SK-N-SH (cell line): ENCODE measurements at regions not wholly inside any gene's neighbourhood (a gene's known extent, or its start where the extent isn't known, plus 50 kb on each side); places are given as distances from the start of the nearest gene placed in this dataset.
"Not testable (repeated sequence)": the region's sequence is repeated elsewhere in the genome, so short reads cannot be mapped to it uniquely, and the experiment has no call there.

Source experiments
- CTCF ChIA-PET: fragments of 300-600, 350-600 bp; formaldehyde crosslinking; extraction: SDS; loops from one replicate; lab custom pipeline; 2021; lab: Yijun Ruan, JAX
- POLR2A ChIA-PET: fragments of 350-600 bp; sonication (Branson Sonifier 250); formaldehyde crosslinking; extraction: SDS; loops from one replicate; lab custom pipeline; 2020; ENCODE audit warnings: antibody characterized with exemption, inconsistent platforms; lab: Yijun Ruan, JAX
- DNase-seq: peaks from one replicate; pipeline ENCODE4 v3.0.0; 2012
- H2AFZ ChIP-seq: fragments of 200-600 bp; sonication (generic); 2 replicates; pipeline ENCODE4 v1.8.1; 2016; ENCODE audit warnings: antibody characterized with exemption, mild to moderate bottlenecking, low read depth
- H3F3A ChIP-seq: fragments of 200-600 bp; sonication (generic); replicated peaks from 2 replicates; pipeline ENCODE3; 2016; ENCODE audit warnings: antibody characterized with exemption, mild to moderate bottlenecking; ENCODE audit not compliant: insufficient read depth
- H3K27ac ChIP-seq, 2 experiments: fragments of 200-500 bp in 1 of 2; fragments of 200-600 bp in 1 of 2; sonication (Bioruptor generic) in 1 of 2; sonication (generic), shearing (Covaris generic) in 1 of 2; 2 replicates each; pipeline versions ENCODE4 v1.5.1 to v1.6.1; 2014 to 2016; ENCODE audit warnings: low read depth in 2 of 2, inconsistent platforms in 1 of 2, low read length in 1 of 2, mild to moderate bottlenecking in 1 of 2, mixed read lengths in 1 of 2
- H3K27me3 ChIP-seq: fragments of 200-600 bp; sonication (generic), shearing (Covaris generic); 2 replicates; pipeline ENCODE4 v1.6.1; 2016; ENCODE audit warnings: mixed run types; ENCODE audit not compliant: insufficient read depth
- H3K36me3 ChIP-seq, 2 experiments: fragments of 200-500 bp in 1 of 2; fragments of 200-600 bp in 1 of 2; sonication (Bioruptor generic) in 1 of 2; sonication (generic) in 1 of 2; replicated peaks in 1 of 2; 2 replicates each; pipeline versions ENCODE3 to v1.5.1; 2014 to 2016; ENCODE audit warnings: low read length in 1 of 2, mild to moderate bottlenecking in 1 of 2; ENCODE audit not compliant: insufficient read depth in 2 of 2, control insufficient read depth in 1 of 2
- H3K4me1 ChIP-seq, 2 experiments: fragments of 200-500 bp in 1 of 2; fragments of 200-600 bp in 1 of 2; sonication (Bioruptor generic) in 1 of 2; sonication (generic), shearing (Covaris generic) in 1 of 2; 2 replicates each; pipeline versions ENCODE4 v1.5.1 to v1.6.1; 2014 to 2016; ENCODE audit warnings: low read depth in 1 of 2, low read length in 1 of 2, mixed run types in 1 of 2; ENCODE audit not compliant: insufficient read depth in 2 of 2, control insufficient read depth in 1 of 2
- H3K4me2 ChIP-seq: fragments of 200-600 bp; sonication (generic), shearing (Covaris generic); 2 replicates; pipeline ENCODE4 v1.6.1; 2017; ENCODE audit warnings: mixed run types
- H3K4me3 ChIP-seq, 2 experiments: fragments of 200-500 bp in 1 of 2; fragments of 200-600 bp in 1 of 2; sonication (Bioruptor generic) in 1 of 2; sonication (generic), shearing (Covaris generic) in 1 of 2; 2 replicates each; pipeline versions ENCODE4 v1.5.1 to v1.8.1; 2014 to 2016; ENCODE audit warnings: low read depth in 2 of 2, inconsistent platforms in 1 of 2, low read length in 1 of 2, mild to moderate bottlenecking in 1 of 2, mixed read lengths in 1 of 2, moderate library complexity in 1 of 2
- H3K79me2 ChIP-seq: fragments of 200-600 bp; sonication (generic); 2 replicates; pipeline ENCODE4 v1.8.1; 2017; ENCODE audit warnings: mild to moderate bottlenecking; ENCODE audit not compliant: insufficient read depth
- H3K9ac ChIP-seq: fragments of 200-600 bp; sonication (generic); 2 replicates; pipeline ENCODE4 v1.6.1; 2017; ENCODE audit warnings: mixed run types
- H3K9me2 ChIP-seq: fragments of 200-600 bp; sonication (generic); 2 replicates; pipeline ENCODE4 v1.6.1; 2017; ENCODE audit warnings: mixed run types
- H3K9me3 ChIP-seq: fragments of 200-600 bp; sonication (generic); 2 replicates; pipeline ENCODE4 v1.6.1; 2017; ENCODE audit warnings: mixed run types, mild to moderate bottlenecking, moderate library complexity
- H4K20me1 ChIP-seq: fragments of 200-600 bp; sonication (generic); 2 replicates; pipeline ENCODE4 v1.6.1; 2017; ENCODE audit warnings: mild to moderate bottlenecking, mixed run types; ENCODE audit not compliant: insufficient read depth
- GATA2 ChIP-seq: sonication (generic); formaldehyde crosslinking; IDR thresholded peaks from 2 replicates; pipeline ENCODE4 v1.5.0; 2020; ENCODE audit warnings: mild to moderate bottlenecking, missing genetic modification reagents
- JUND ChIP-seq: IDR thresholded peaks from 2 replicates; pipeline ENCODE4 v1.4.0; 2012
- MAX ChIP-seq: IDR thresholded peaks from 2 replicates; pipeline ENCODE4 v1.4.0; 2012; ENCODE audit warnings: low read depth
- NRF1 ChIP-seq: IDR thresholded peaks from 2 replicates; pipeline ENCODE4 v1.6.1; 2012; ENCODE audit warnings: low read depth, mild to moderate bottlenecking, low read length
- RAD21 ChIP-seq: IDR thresholded peaks from 2 replicates; pipeline ENCODE4 v1.6.1; 2012; ENCODE audit warnings: mild to moderate bottlenecking, low read length
- RXRA ChIP-seq: IDR thresholded peaks from 2 replicates; pipeline ENCODE4 v1.4.0; 2012; ENCODE audit warnings: low read depth, mild to moderate bottlenecking, borderline replicate concordance
- SIN3A ChIP-seq: IDR thresholded peaks from 2 replicates; pipeline ENCODE4 v1.6.1; 2012; ENCODE audit warnings: low read depth, mild to moderate bottlenecking, low read length, moderate library complexity, borderline replicate concordance
- TCF12 ChIP-seq: IDR thresholded peaks from 2 replicates; pipeline ENCODE4 v1.4.0; 2012
- YY1 ChIP-seq: IDR thresholded peaks from 2 replicates; pipeline ENCODE4 v1.4.0; 2012; ENCODE audit warnings: low read depth, mild to moderate bottlenecking
- ZBTB33 ChIP-seq: IDR thresholded peaks from 2 replicates; pipeline ENCODE4 v1.4.0; 2012; ENCODE audit warnings: low read depth, borderline replicate concordance
- WGBS: methylation state at CpG from one replicate; pipeline ENCODE4 v1.1.6; 2017; ENCODE audit warnings: low lambda C conversion rate; 5-methylcytosine and 5-hydroxymethylcytosine counted together
- TF ChIP-seq, protein P1 (sequence below): fragments of 150-350 bp; IDR thresholded peaks from 2 replicates; pipeline ENCODE4 v1.6.1; 2016; ENCODE audit warnings: mild to moderate bottlenecking, low read depth, low read length
- TF ChIP-seq, protein P2 (sequence below): IDR thresholded peaks from 2 replicates; pipeline ENCODE4 v1.6.1; 2012; ENCODE audit warnings: mild to moderate bottlenecking, low read depth, low read length, moderate library complexity

DNA sequence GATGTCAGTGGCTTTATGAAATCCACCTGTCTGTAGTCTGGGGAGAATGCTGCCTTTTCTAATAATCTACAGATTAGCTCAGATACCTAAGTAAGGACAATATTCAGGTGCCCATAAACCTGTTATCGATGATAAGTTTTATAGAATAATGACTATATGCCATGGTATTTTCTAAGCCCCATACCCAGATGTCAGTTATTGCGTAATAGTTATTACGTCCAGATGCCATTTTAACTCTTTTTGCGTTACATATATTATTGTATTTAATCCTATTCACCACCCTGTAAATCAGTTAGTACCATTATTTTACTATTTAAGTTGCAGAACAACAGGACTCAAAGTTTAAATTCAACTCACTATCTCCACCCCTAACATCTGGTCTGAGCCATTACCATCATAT lies 1343.9 kb upstream of the ACO1 start:
- H3K4me3 ChIP-seq = no peak overlapping the region
- CTCF ChIA-PET = no interaction called here
- no peaks in the 10 kb centered on the region for H4K20me1 ChIP-seq
- no peaks in the 10 kb centered on the region for H3K9me3 ChIP-seq
- H2AFZ ChIP-seq = no peak overlapping the region
- H3K79me2 ChIP-seq = no peaks in the 10 kb centered on the region
- H3K27ac ChIP-seq = no peak overlapping the region
- POLR2A ChIA-PET = no interaction called here
- no peaks in the 10 kb centered on the region; a peak in 1 of 4 replicates for H3K4me1 ChIP-seq
- no peak overlapping the region for H3K4me2 ChIP-seq
- TF ChIP-seq ZBTB33 = no peak
- TF ChIP-seq RXRA = no peak
- TF ChIP-seq, protein P1, sequence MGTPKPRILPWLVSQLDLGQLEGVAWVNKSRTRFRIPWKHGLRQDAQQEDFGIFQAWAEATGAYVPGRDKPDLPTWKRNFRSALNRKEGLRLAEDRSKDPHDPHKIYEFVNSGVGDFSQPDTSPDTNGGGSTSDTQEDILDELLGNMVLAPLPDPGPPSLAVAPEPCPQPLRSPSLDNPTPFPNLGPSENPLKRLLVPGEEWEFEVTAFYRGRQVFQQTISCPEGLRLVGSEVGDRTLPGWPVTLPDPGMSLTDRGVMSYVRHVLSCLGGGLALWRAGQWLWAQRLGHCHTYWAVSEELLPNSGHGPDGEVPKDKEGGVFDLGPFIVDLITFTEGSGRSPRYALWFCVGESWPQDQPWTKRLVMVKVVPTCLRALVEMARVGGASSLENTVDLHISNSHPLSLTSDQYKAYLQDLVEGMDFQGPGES = no peak
- TF ChIP-seq SIN3A = no peak
- no peak for TF ChIP-seq MAX
- H3K9me2 ChIP-seq = no peaks in the 10 kb centered on the region
- WGBS = 74% methylated on average over 4 of the region's 4 CpGs
- no peaks in the 10 kb centered on the region for H3K27me3 ChIP-seq
- no peak for DNase-seq
- H3K36me3 ChIP-seq = no peaks in the 10 kb centered on the region
- no peak overlapping the region for H3K9ac ChIP-seq
- no peaks in the 10 kb centered on the region for H3F3A ChIP-seq

- H3K27ac ChIP-seq = no peak overlapping the region
- H2AFZ ChIP-seq = no peak overlapping the region
- H3K9me2 ChIP-seq = no peaks in the 10 kb centered on the region
- ChIA-PET CTCF (no interaction called here), POLR2A (no interaction called here)
- DNase-seq = no peak
- WGBS = 71% methylated on average over 1 of the region's 1 CpG
- no peaks in the 10 kb centered on the region for H3K27me3 ChIP-seq
- no peak overlapping the region for H3K9ac ChIP-seq
- H4K20me1 ChIP-seq = no peaks in the 10 kb centered on the region
- TF ChIP-seq RAD21 (no peak), TCF12 (no peak), NRF1 (no peak), YY1 (no peak), SIN3A (no peak), GATA2 (CRISPR knock-in tag) (no peak), JUND (no peak)
- TF ChIP-seq, protein P1 = no peak
- TF ChIP-seq, protein P2, sequence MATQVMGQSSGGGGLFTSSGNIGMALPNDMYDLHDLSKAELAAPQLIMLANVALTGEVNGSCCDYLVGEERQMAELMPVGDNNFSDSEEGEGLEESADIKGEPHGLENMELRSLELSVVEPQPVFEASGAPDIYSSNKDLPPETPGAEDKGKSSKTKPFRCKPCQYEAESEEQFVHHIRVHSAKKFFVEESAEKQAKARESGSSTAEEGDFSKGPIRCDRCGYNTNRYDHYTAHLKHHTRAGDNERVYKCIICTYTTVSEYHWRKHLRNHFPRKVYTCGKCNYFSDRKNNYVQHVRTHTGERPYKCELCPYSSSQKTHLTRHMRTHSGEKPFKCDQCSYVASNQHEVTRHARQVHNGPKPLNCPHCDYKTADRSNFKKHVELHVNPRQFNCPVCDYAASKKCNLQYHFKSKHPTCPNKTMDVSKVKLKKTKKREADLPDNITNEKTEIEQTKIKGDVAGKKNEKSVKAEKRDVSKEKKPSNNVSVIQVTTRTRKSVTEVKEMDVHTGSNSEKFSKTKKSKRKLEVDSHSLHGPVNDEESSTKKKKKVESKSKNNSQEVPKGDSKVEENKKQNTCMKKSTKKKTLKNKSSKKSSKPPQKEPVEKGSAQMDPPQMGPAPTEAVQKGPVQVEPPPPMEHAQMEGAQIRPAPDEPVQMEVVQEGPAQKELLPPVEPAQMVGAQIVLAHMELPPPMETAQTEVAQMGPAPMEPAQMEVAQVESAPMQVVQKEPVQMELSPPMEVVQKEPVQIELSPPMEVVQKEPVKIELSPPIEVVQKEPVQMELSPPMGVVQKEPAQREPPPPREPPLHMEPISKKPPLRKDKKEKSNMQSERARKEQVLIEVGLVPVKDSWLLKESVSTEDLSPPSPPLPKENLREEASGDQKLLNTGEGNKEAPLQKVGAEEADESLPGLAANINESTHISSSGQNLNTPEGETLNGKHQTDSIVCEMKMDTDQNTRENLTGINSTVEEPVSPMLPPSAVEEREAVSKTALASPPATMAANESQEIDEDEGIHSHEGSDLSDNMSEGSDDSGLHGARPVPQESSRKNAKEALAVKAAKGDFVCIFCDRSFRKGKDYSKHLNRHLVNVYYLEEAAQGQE = no peak
- H3F3A ChIP-seq = no peaks in the 10 kb centered on the region
- no peaks in the 10 kb centered on the region; a peak in 1 of 4 replicates for H3K4me1 ChIP-seq
- no peaks in the 10 kb centered on the region for H3K36me3 ChIP-seq
- no peaks in the 10 kb centered on the region for H3K9me3 ChIP-seq
- no peaks in the 10 kb centered on the region for H3K79me2 ChIP-seq
- H3K4me3 ChIP-seq = no peak overlapping the region
- H3K4me2 ChIP-seq = no peak overlapping the region
Measured at GRCh38 chr9:31045810-31046209, 1338.6 kb upstream of the ACO1 start.

- WGBS = 61% methylated on average over 11 of the region's 15 CpGs
- H3K4me1 ChIP-seq, H3K79me2 ChIP-seq, H3F3A ChIP-seq, H3K4me2 ChIP-seq, H3K27ac ChIP-seq, H4K20me1 ChIP-seq, CTCF ChIA-PET, DNase-seq, H3K4me3 ChIP-seq, H3K27me3 ChIP-seq, H3K9me2 ChIP-seq, H3K9me3 ChIP-seq, POLR2A ChIA-PET, H3K9ac ChIP-seq, H2AFZ ChIP-seq, H3K36me3 ChIP-seq: not testable (repeated sequence)
Measured at GRCh38 chr9:31061592-31061991, 1322.9 kb upstream of the ACO1 start.
